MM.1S (cell line): ENCODE measurements at regions not wholly inside any gene's neighbourhood (a gene's known extent, or its start where the extent isn't known, plus 50 kb on each side); places are given as distances from the start of the nearest gene placed in this dataset.

Experiments used
- DNase-seq: peaks from one replicate; pipeline ENCODE4 v3.0.0-alpha.2; 2015
- H2AFZ ChIP-seq: fragments of 300-600 bp; sonication (generic); 2 replicates; pipeline ENCODE4 v1.6.0; 2016; ENCODE audit warnings: antibody characterized with exemption, low read length
- H3F3A ChIP-seq: fragments of 300-600 bp; sonication (generic); 2 replicates; pipeline ENCODE4 v1.6.1; 2016; ENCODE audit warnings: mild to moderate bottlenecking, antibody characterized with exemption, low read length, moderate library complexity, mixed read lengths; ENCODE audit not compliant: insufficient read depth
- H3K27ac ChIP-seq: fragments of 300-600 bp; sonication (generic); 2 replicates; pipeline ENCODE4 v1.5.1; 2016; ENCODE audit warnings: mild to moderate bottlenecking, low read length
- H3K27me3 ChIP-seq: fragments of 300-600 bp; sonication (generic); replicated peaks from 2 replicates; pipeline ENCODE4 v1.6.0; 2016; ENCODE audit warnings: low read length; ENCODE audit not compliant: insufficient read depth
- H3K36me3 ChIP-seq: fragments of 300-600 bp; sonication (generic); replicated peaks from 2 replicates; pipeline ENCODE4 v1.6.1; 2016; ENCODE audit warnings: mild to moderate bottlenecking, low read length, mixed read lengths; ENCODE audit not compliant: insufficient read depth
- H3K4me1 ChIP-seq: fragments of 300-600 bp; sonication (generic); 2 replicates; pipeline ENCODE4 v1.6.1; 2016; ENCODE audit warnings: low read length, mixed read lengths
- H3K4me2 ChIP-seq: fragments of 300-600 bp; sonication (generic); 2 replicates; pipeline ENCODE4 v1.6.0; 2016; ENCODE audit warnings: low read depth, low read length
- H3K4me3 ChIP-seq: fragments of 300-600 bp; sonication (generic); 2 replicates; pipeline ENCODE4 v1.5.1; 2016; ENCODE audit warnings: low read length, mixed read lengths
- H3K79me2 ChIP-seq: fragments of 300-600 bp; sonication (generic); 2 replicates; pipeline ENCODE4 v1.6.1; 2016; ENCODE audit warnings: mixed run types, low read length, mixed read lengths
- H3K9ac ChIP-seq: fragments of 300-600 bp; sonication (generic); 2 replicates; pipeline ENCODE4 v1.6.1; 2016; ENCODE audit warnings: low read length, mixed read lengths
- H3K9me2 ChIP-seq: fragments of 300-600 bp; sonication (generic); replicated peaks from 2 replicates; pipeline ENCODE4 v1.6.1; 2016; ENCODE audit warnings: mild to moderate bottlenecking, low read length, mixed read lengths; ENCODE audit not compliant: insufficient read depth
- H3K9me3 ChIP-seq: fragments of 300-600 bp; sonication (generic); replicated peaks from 2 replicates; pipeline ENCODE4 v1.6.1; 2016; ENCODE audit warnings: mild to moderate bottlenecking, low read length, mixed read lengths; ENCODE audit not compliant: insufficient read depth
- H4K20me1 ChIP-seq: fragments of 300-600 bp; sonication (generic); 2 replicates; pipeline ENCODE4 v1.6.1; 2016; ENCODE audit warnings: mild to moderate bottlenecking, low read length, moderate library complexity, mixed read lengths; ENCODE audit not compliant: insufficient read depth
- EZH2 ChIP-seq: fragments of 300-600 bp; sonication (generic); optimal IDR thresholded peaks from 2 replicates; pipeline ENCODE3; 2017; ENCODE audit warnings: low read depth, mild to moderate bottlenecking, antibody characterized with exemption, low read length, mixed read lengths
- EZH2phosphoT487 ChIP-seq: fragments of 300-600 bp; sonication (generic); IDR thresholded peaks from 2 replicates; pipeline ENCODE4 v1.6.1; 2018; ENCODE audit warnings: antibody characterized with exemption, low read length
- TF ChIP-seq, protein P1 (sequence below): fragments of 300-600 bp; sonication (generic); IDR thresholded peaks from 2 replicates; pipeline ENCODE4 v1.5.1; 2016; ENCODE audit warnings: antibody characterized with exemption, low read length, mixed read lengths

DNA sequence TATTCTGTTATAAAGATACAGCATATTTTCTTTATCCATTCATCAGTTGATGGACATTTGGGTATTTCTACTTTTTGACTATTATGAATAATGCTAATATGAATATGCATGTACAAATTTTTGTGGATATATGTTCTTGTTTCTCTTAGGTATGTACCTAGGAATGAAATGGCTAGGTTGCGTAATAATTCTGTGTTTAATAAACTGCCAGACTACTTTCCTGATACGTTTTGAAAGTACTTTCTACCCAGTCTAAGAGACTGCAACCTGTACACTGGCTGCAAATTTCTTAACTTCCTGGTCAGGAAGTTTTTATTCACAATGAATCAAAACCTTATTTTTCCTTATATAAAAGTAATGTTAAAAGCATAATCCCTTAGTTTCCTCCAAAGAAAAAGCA is 93.9 kb upstream of the STARD4 start:
- Histone ChIP-seq H3K36me3 (no peaks in the 10 kb centered on the region), H3K9ac (no peak overlapping the region), H3K4me1 (0 out of 2 replicates have a peak, but pooled peaks cover 3% of the 10 kb centered on the region), H3K27ac (no peak overlapping the region), H4K20me1 (no peaks in the 10 kb centered on the region), H3K27me3 (no peaks in the 10 kb centered on the region), H3K4me3 (no peak overlapping the region), H3K79me2 (no peaks in the 10 kb centered on the region), H3K9me3 (no peaks in the 10 kb centered on the region), H3K4me2 (no peak overlapping the region), H3K9me2 (no peaks in the 10 kb centered on the region), H2AFZ (no peak overlapping the region), H3F3A (no peaks in the 10 kb centered on the region)
- no peak for DNase-seq
- TF ChIP-seq EZH2 (no peak), EZH2phosphoT487 (no peak)
- TF ChIP-seq, protein P1, sequence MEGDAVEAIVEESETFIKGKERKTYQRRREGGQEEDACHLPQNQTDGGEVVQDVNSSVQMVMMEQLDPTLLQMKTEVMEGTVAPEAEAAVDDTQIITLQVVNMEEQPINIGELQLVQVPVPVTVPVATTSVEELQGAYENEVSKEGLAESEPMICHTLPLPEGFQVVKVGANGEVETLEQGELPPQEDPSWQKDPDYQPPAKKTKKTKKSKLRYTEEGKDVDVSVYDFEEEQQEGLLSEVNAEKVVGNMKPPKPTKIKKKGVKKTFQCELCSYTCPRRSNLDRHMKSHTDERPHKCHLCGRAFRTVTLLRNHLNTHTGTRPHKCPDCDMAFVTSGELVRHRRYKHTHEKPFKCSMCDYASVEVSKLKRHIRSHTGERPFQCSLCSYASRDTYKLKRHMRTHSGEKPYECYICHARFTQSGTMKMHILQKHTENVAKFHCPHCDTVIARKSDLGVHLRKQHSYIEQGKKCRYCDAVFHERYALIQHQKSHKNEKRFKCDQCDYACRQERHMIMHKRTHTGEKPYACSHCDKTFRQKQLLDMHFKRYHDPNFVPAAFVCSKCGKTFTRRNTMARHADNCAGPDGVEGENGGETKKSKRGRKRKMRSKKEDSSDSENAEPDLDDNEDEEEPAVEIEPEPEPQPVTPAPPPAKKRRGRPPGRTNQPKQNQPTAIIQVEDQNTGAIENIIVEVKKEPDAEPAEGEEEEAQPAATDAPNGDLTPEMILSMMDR = no peak

DNA sequence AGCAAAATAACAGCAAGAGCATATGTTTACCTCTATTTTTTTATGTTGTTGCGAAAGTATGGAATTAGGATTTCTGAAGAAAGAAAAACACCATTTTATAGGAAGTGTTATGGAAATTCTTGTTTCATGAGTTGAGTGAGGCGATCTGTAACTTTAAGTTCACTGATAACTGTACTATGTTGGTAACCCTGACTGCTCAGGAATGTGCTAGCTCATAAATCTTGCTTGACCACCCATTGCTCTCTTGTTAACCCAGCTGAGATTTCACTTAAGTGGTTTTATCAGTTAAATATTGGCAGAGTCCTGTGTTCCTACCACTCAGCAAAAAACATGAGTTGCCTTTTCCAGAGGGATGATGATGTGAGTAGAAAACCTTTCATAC is 91.1 kb upstream of the STARD4 start:
- no peak for DNase-seq

DNA sequence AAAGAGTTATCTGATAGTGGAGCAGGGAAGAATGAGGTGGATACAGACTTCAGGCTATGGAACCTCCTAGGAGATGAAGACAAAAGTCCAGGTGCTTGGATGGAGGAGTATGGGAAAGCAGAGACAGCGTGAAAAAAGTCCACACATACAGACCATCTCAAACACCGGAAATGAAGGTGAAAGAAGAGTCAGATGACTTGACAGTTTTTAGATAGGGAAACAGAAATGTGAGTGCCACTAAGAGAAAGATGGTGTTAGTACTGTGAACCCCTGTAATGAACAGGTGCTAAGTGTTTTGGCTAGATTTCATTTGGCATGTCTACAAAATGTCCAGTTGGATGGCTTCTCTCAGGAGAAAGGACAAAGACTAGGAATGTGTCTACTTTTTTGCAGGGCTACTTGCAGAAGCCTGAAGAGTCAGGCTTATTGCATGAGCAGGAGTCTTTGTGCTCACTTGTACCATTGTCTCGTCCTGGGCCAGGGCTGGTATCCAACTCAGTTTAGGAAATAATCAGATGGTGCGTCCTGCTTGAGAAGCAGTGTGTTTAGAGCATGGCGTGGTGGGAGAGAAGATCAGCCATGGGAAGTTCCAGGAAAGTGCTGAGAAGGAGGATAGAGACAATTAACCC is 90.6 kb upstream of the STARD4 start:
- Histone ChIP-seq H3K36me3 (no peaks in the 10 kb centered on the region), H2AFZ (no peak overlapping the region), H3K27ac (no peak overlapping the region), H3K27me3 (no peaks in the 10 kb centered on the region), H3K9ac (no peak overlapping the region), H3K4me1 (0 out of 2 replicates have a peak, but pooled peaks cover 3% of the 10 kb centered on the region), H3F3A (no peaks in the 10 kb centered on the region), H3K9me3 (no peaks in the 10 kb centered on the region), H3K4me2 (no peak overlapping the region), H3K4me3 (no peak overlapping the region), H4K20me1 (no peaks in the 10 kb centered on the region), H3K9me2 (no peaks in the 10 kb centered on the region), H3K79me2 (no peaks in the 10 kb centered on the region)
- no peak for TF ChIP-seq EZH2phosphoT487
- DNase-seq = no peak

More for the DNA sequence above, 91.1 kb upstream of the STARD4 start:
- Histone ChIP-seq H3K79me2 (no peaks in the 10 kb centered on the region), H3F3A (no peaks in the 10 kb centered on the region), H3K27me3 (no peaks in the 10 kb centered on the region), H2AFZ (no peak overlapping the region), H3K4me2 (no peak overlapping the region), H4K20me1 (no peaks in the 10 kb centered on the region), H3K36me3 (no peaks in the 10 kb centered on the region), H3K9me3 (no peaks in the 10 kb centered on the region), H3K9ac (no peak overlapping the region), H3K9me2 (no peaks in the 10 kb centered on the region), H3K27ac (no peak overlapping the region), H3K4me3 (no peak overlapping the region), H3K4me1 (0 out of 2 replicates have a peak, but pooled peaks cover 3% of the 10 kb centered on the region)
- no peak for TF ChIP-seq EZH2phosphoT487
- TF ChIP-seq, protein P1 = no peak
- TF ChIP-seq EZH2 = no peak

DNA sequence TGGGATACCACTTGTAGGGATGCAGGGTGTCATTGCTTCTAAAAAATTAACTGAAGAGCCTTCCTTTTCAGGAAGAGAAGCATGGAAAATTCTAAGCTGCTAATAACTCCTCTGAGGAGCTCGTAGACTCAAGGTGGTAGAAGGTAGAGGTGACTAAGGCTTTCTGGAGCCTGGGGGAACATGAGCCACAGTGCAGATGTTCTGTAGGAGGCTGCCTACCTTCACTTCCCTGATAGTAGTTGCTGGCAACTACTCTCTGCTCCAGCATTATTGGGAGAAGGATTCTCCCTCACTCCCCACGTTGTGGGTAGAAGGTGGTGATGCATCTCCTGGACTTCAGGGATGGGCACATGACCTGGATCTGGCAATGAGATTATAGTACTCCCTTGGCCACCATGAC is 86.7 kb upstream of the STARD4 start:
- no peak overlapping the region for H3K27ac ChIP-seq
- TF ChIP-seq, protein P1 = no peak
- TF ChIP-seq EZH2phosphoT487 (no peak), EZH2 (no peak)
- H3K9ac ChIP-seq = no peak overlapping the region

More for the DNA sequence above, 86.7 kb upstream of the STARD4 start:
- Histone ChIP-seq H3K36me3 (no peaks in the 10 kb centered on the region), H3K27me3 (no peaks in the 10 kb centered on the region), H3K9me3 (no peaks in the 10 kb centered on the region), H3F3A (no peaks in the 10 kb centered on the region), H3K4me3 (no peak overlapping the region), H3K4me1 (no peaks in the 10 kb centered on the region), H3K4me2 (no peak overlapping the region), H3K9me2 (no peaks in the 10 kb centered on the region), H4K20me1 (no peaks in the 10 kb centered on the region), H2AFZ (no peak overlapping the region), H3K79me2 (no peaks in the 10 kb centered on the region)
- DNase-seq = no peak
